GM12878 (cell line): ENCODE measurements at regions not wholly inside any gene's neighbourhood (a gene's known extent, or its start where the extent isn't known, plus 50 kb on each side); places are given as distances from the start of the nearest gene placed in this dataset.

Experiments
- ATAC-seq: fragments of 200-7000 bp; cut with Tn5 transposase; 3 replicates; pipeline ENCODE4 v1.9.1; 2020; ENCODE audit warnings: mild to moderate bottlenecking, moderate library complexity
- BruUV-seq: library from RNA; stranded (reverse); fragments of 400-500 nt; replicated peaks from 2 replicates; lab custom pipeline; 2021; lab: Mats Ljungman, UMichigan
- CTCF ChIA-PET: fragments of 300-600 bp; sonication (Branson Sonifier 250); formaldehyde crosslinking; extraction: SDS; loops from one replicate; lab custom pipeline; 2021; ENCODE audit warnings: inconsistent platforms; lab: Yijun Ruan, JAX
- POLR2A ChIA-PET: fragments of 350-600 bp; formaldehyde crosslinking; extraction: SDS; loops from one replicate; lab custom pipeline; 2021; ENCODE audit warnings: inconsistent platforms; lab: Charles Lee
- RAD21 ChIA-PET: fragments of 300-600 bp; sonication (Branson Sonifier 250); formaldehyde crosslinking; loops from one replicate; lab custom pipeline; 2023; ENCODE audit warnings: antibody characterized with exemption; ENCODE audit not compliant: unreplicated experiment; lab: Charles Lee
- SMC1A ChIA-PET: fragments of 300-600 bp; sonication (Branson Sonifier 250); formaldehyde crosslinking; loops from one replicate; lab custom pipeline; 2023; ENCODE audit not compliant: unreplicated experiment, uncharacterized antibody; lab: Charles Lee
- DNase-seq: peaks from one replicate; pipeline ENCODE4 v3.0.0-alpha.2; 2011; ENCODE audit warnings: low read depth, low spot score
- FAIRE-seq: peaks from 3 replicates; lab custom pipeline; 2011; peaks lifted over from hg19 to GRCh38; lab: Jason Lieb, UNC
- H2AFZ ChIP-seq: 2 replicates; pipeline ENCODE4 v1.6.0; 2011; ENCODE audit warnings: low read depth, low read length, control low read depth; ENCODE audit not compliant: control insufficient read depth
- H3K27ac ChIP-seq: 2 replicates; pipeline ENCODE4 v1.5.1; 2011; ENCODE audit warnings: control low read depth; ENCODE audit not compliant: control insufficient read depth, insufficient read depth
- H3K27me3 ChIP-seq, 2 experiments: replicated peaks in 1 of 2; 2 replicates each; pipeline versions ENCODE4 v1.6.0 to v1.6.1; 2011; ENCODE audit warnings: low read length in 1 of 2; ENCODE audit not compliant: control insufficient read depth in 2 of 2, insufficient read depth in 2 of 2
- H3K36me3 ChIP-seq, 2 experiments: 2 replicates each; pipeline ENCODE4 v1.5.1; 2011; ENCODE audit warnings: low read length in 1 of 2; ENCODE audit not compliant: control insufficient read depth in 2 of 2, insufficient read depth in 2 of 2
- H3K4me1 ChIP-seq: 2 replicates; pipeline ENCODE4 v1.6.1; 2011; ENCODE audit warnings: mild to moderate bottlenecking, low read length, moderate library complexity, mixed read lengths; ENCODE audit not compliant: control insufficient read depth, insufficient read depth
- H3K4me2 ChIP-seq: 2 replicates; pipeline ENCODE4 v1.6.0; 2011; ENCODE audit warnings: control low read depth; ENCODE audit not compliant: control insufficient read depth, insufficient read depth
- H3K4me3 ChIP-seq: fragments of 200-600 bp; sonication (generic); 2 replicates; pipeline ENCODE4 v1.5.1; 2016
- H3K79me2 ChIP-seq: 2 replicates; pipeline ENCODE4 v1.6.0; 2011; ENCODE audit warnings: low read length; ENCODE audit not compliant: control insufficient read depth, insufficient read depth
- H3K9ac ChIP-seq: 2 replicates; pipeline ENCODE4 v1.8.0; 2011; ENCODE audit warnings: low read length, control low read depth, mixed read lengths; ENCODE audit not compliant: control insufficient read depth, insufficient read depth
- H3K9me3 ChIP-seq: replicated peaks from 3 replicates; pipeline ENCODE4 v1.5.1; 2011; ENCODE audit warnings: mild to moderate bottlenecking, low read length; ENCODE audit not compliant: control insufficient read depth, insufficient read depth
- H4K20me1 ChIP-seq: 2 replicates; pipeline ENCODE4 v1.6.0; 2011; ENCODE audit not compliant: control insufficient read depth, insufficient read depth
- BHLHE40 ChIP-seq, 2 experiments: fragments of 450-650 bp in 1 of 2; IDR thresholded peaks; 2 replicates each; pipeline ENCODE4 v1.6.1; 2011 to 2017; ENCODE audit warnings: low read depth in 2 of 2, borderline replicate concordance in 1 of 2, improper control_type of control experiment in 1 of 2, low read length in 1 of 2, mild to moderate bottlenecking in 1 of 2
- BMI1 ChIP-seq: fragments of 450-650 bp; IDR thresholded peaks from 2 replicates; pipeline ENCODE4 v1.6.1; 2016; ENCODE audit warnings: mild to moderate bottlenecking, moderate library complexity, borderline replicate concordance
- KAT2A ChIP-seq: conservative IDR thresholded peaks from 2 replicates; pipeline ENCODE4 v1.6.1; 2011; ENCODE audit warnings: low read depth, low read length; ENCODE audit not compliant: control insufficient read depth
- KLF5 ChIP-seq: fragments of 450-650 bp; IDR thresholded peaks from 2 replicates; pipeline ENCODE4 v1.6.1; 2014; ENCODE audit warnings: mild to moderate bottlenecking; ENCODE audit not compliant: partially characterized antibody
- MTA2 ChIP-seq: fragments of 450-650 bp; IDR thresholded peaks from 2 replicates; pipeline ENCODE4 v1.6.1; 2016; ENCODE audit warnings: low read depth, mild to moderate bottlenecking, moderate library complexity
- PBX3 ChIP-seq: IDR thresholded peaks from 2 replicates; pipeline ENCODE4 v1.6.1; 2011; ENCODE audit warnings: mild to moderate bottlenecking, low read depth, low read length, moderate library complexity; ENCODE audit not compliant: insufficient replicate concordance
- RBBP5 ChIP-seq: fragments of 200-600 bp; sonication (generic); conservative IDR thresholded peaks from 2 replicates; pipeline ENCODE4 v1.6.1; 2016
- SMAD1 ChIP-seq: fragments of 450-650 bp; IDR thresholded peaks from 2 replicates; pipeline ENCODE4 v1.6.1; 2018; ENCODE audit warnings: mild to moderate bottlenecking, low read depth; ENCODE audit not compliant: partially characterized antibody
- TCF12 ChIP-seq: IDR thresholded peaks from 2 replicates; pipeline ENCODE4 v1.6.1; 2011; ENCODE audit warnings: low read depth, mild to moderate bottlenecking, low read length
- ZBTB40 ChIP-seq: fragments of 450-650 bp; IDR thresholded peaks from 2 replicates; pipeline ENCODE4 v1.6.1; 2016; ENCODE audit warnings: mild to moderate bottlenecking, moderate library complexity, borderline replicate concordance
- ZNF24 ChIP-seq: fragments of 450-650 bp; IDR thresholded peaks from 2 replicates; pipeline ENCODE4 v1.6.1; 2017; ENCODE audit warnings: antibody characterized with exemption, mild to moderate bottlenecking
- ZNF622 ChIP-seq: fragments of 450-650 bp; IDR thresholded peaks from 2 replicates; pipeline ENCODE4 v1.6.1; 2017; ENCODE audit warnings: mild to moderate bottlenecking, inconsistent platforms
- WGBS: methylation state at CpG from one replicate; pipeline ENCODE4 v1.1.6; 2016; ENCODE audit warnings: low lambda C conversion rate; ENCODE audit not compliant: insufficient replicate concordance, insufficient coverage; ENCODE audit errors: missing lambda C conversion rate; 5-methylcytosine and 5-hydroxymethylcytosine counted together
- in situ Hi-C: fragments of 300-500 bp; cut with MboI; formaldehyde crosslinking; loops from 9 replicates; pipeline ENCODE4 v1.14.3; 2018; ENCODE audit warnings: mixed read lengths
- intact Hi-C: fragments of 100-400 bp; cut with micrococcal nuclease; formaldehyde crosslinking; loops from one replicate; pipeline ENCODE4 v1.14.2; 2022; ENCODE audit not compliant: unreplicated experiment

GRCh38 chr7:156155988-156156733 lies 343.9 kb upstream of the SHH start (continued):
- no peak for TF ChIP-seq RBBP5
- no peak for TF ChIP-seq ZNF24
- TF ChIP-seq PBX3 = no peak
- TF ChIP-seq KLF5 = no peak
- no peak for TF ChIP-seq KAT2A
- TF ChIP-seq BHLHE40 (IDR thresholded peaks at IDR 0.05; ENCODE audit: borderline replicate concordance in 1 of 2, low read depth in 2 of 2, low read length in 1 of 2) = no peak

GRCh38 chr7:156153590-156153989 lies 341.3 kb upstream of the SHH start:
- Histone ChIP-seq H2AFZ (no peak overlapping the region), H3K27ac (no peak overlapping the region), H3K9ac (no peak overlapping the region), H3K4me3 (no peak overlapping the region), H3K4me1 (no peaks in the 10 kb centered on the region), H3K36me3 (no peaks in the 10 kb centered on the region), H3K9me3 (no peaks in the 10 kb centered on the region), H3K4me2 (no peak overlapping the region), H3K27me3 (peaks cover 0 to 3% of the 10 kb centered on the region in 2 experiments; a peak in 2 of 4 replicates), H3K79me2 (no peaks in the 10 kb centered on the region)
- intact Hi-C loops = loop anchor here (10.0 kb wide), 1 partner anchor 339 kb away; the partner anchor contains the start of gene SHH
- FAIRE-seq (no peak), ATAC-seq (no peak)
- in situ Hi-C loops = no loop called here
- POLR2A ChIA-PET = no interaction called here
- no TSS peak for BruUV-seq
- SMC1A ChIA-PET = no interaction called here
- WGBS = 33% methylated on average over 8 of the region's 8 CpGs
- CTCF ChIA-PET = no interaction called here
- TF ChIP-seq SMAD1 (no peak), KLF5 (no peak), TCF12 (no peak), MTA2 (no peak), ZBTB40 (no peak), BMI1 (no peak), ZNF622 (no peak), KAT2A (no peak)
- TF ChIP-seq, all 136 proteins: peak for 0
- RAD21 ChIA-PET = no interaction called here
- no peak for DNase-seq
- H4K20me1 ChIP-seq = no peaks in the 10 kb centered on the region
